ENCODE measurements at regions not wholly inside any gene's neighbourhood (a gene's known extent, or its start where the extent isn't known, plus 50 kb on each side); places are given as distances from the start of the nearest gene placed in this dataset.
"Not testable (repeated sequence)": the region's sequence is repeated elsewhere in the genome, so short reads cannot be mapped to it uniquely, and the experiment has no call there.

GRCh38 chr9:30089428-30089827 lies 2295.0 kb upstream of the ACO1 start:
- no peak for DNase-seq

- no peak for DNase-seq
These were observed 2280.6 kb upstream of the ACO1 start for GRCh38 chr9:30103647-30104394.

DNA sequence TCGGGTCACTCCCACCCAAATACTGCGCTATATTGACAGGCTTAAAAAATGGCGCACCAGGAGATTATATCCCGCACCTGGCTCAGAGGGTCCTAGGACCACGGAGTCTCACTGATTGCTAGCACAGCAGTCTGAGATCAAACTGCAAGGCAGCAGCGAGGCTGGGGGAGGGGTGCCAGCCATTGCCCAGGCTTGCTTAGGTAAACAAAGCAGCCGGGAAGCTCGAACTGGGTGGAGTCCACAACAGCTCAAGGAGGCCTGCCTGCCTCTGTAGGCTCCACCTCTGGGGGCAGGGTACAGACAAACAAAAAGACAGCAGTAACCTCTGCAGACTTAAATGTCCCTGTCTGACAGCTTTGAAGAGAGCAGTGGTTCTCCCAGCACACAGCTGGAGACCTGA lies 2277.3 kb upstream of the ACO1 start:
- DNase-seq: not testable (repeated sequence)

DNA sequence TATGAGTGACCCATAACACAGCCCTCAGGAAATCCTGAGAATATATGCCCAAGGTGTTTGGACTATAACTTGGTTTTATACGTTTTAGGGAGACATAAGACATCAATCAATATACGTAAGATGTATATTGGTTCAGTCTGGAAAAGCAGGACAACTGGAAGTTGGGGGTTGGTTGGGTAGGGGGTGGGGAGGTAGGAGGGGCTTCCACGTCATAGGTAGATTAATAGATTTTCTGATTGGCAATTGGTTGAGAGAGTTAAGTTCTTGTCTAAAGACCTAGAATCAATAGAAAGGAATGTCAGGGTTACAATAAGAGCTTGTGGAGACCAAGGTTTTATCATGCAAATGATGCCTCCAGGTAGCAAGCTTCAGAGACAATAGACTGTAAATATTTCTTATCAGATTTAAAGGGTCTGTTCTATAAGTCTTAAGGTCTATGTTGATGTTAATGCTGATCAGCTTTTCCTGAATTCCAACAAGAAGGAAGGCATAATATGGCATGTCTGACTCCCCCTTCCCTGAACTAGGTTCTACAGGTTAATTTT lies 2267.7 kb upstream of the ACO1 start:
- DNase-seq: no peak

GRCh38 chr9:30120666-30121065 lies 2263.8 kb upstream of the ACO1 start:
- no peak for DNase-seq

DNA sequence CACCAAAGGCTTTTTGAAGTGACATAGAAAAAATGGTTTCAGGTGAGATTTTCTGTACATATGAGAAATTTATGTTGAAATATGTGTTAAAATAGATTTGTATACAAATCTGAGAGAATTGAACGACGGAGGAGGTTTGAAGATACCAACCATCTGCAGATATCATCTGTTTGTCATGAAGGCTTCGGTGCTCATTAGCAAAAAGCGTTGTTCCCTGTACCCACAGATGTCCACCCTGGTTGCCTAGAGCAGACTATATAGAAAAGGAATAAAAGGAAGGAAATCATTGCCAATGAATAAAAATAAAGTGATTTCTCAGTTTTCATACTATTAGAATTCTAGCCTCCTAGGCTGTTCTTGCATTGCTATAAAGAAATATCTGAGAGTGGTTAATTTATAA lies 2262.8 kb upstream of the ACO1 start:
- no peak for DNase-seq

GRCh38 chr9:30125881-30126280 lies 2258.6 kb upstream of the ACO1 start:
- DNase-seq: no peak

GRCh38 chr9:30127371-30127770 lies 2257.1 kb upstream of the ACO1 start:
- no peak for DNase-seq

DNA sequence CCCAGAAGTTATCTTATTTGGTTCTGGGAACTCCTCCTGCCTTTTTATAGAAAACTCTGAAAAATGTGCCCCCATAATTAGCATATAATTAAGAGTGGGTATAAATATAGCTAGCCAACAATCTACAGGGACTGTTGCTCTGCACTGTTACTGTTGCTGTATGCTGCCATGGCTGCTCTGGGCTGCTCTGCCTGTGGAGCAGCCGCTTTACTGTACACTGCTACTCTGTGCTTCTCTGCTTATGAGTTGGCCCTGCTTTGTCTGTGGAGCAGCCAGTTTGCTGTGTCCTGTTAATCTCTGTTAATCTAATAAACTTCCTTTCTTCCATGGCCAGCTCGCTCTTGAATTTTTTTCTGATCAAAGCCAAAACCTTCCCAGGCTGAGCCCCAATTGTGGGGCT lies 2244.0 kb upstream of the ACO1 start:
- DNase-seq: peak; percentile 80

GRCh38 chr9:30160570-30160969 lies 2223.9 kb upstream of the ACO1 start:
- no peak for DNase-seq

GRCh38 chr9:30172206-30172605 lies 2212.2 kb upstream of the ACO1 start:
- DNase-seq: no peak

GRCh38 chr9:30178610-30179009 lies 2205.8 kb upstream of the ACO1 start:
- no peak for DNase-seq

DNA sequence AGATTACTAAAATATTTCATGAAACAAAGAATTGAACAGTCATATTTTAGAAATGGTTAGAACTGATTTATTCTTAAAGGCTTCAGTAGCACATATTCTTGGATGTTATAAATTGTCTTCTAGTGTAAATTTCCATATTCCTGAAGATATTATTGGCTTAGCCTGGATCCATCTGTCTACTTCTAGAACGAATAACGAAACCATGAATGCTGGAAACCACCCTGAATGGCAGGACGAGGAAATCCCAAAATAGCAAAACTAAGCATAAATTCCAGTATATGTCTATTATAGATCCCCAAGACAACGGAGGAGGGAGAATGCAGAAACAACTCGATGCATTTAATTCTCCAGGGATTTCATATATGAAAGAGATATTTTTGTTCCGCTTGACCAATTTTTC lies 2191.0 kb upstream of the ACO1 start:
- DNase-seq: no peak

DNA sequence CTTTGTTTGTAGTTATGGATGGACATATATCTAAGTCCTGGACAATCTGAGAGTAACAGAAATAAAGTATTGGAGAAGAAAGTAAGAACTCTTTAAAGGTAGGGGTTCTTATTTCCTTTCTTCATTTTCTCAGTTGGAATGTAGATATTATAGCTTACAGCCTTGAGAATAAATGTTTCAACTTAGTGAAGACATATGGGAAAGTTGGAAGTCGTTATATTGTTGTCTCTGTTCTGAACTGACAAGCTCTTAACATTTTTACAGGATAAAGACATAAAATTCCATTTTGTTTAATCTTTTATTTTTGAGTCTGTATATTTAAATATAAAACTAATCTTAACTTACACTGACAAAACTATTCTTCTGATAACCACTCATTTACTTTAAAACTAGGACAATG lies 2187.5 kb upstream of the ACO1 start:
- no peak for DNase-seq

DNA sequence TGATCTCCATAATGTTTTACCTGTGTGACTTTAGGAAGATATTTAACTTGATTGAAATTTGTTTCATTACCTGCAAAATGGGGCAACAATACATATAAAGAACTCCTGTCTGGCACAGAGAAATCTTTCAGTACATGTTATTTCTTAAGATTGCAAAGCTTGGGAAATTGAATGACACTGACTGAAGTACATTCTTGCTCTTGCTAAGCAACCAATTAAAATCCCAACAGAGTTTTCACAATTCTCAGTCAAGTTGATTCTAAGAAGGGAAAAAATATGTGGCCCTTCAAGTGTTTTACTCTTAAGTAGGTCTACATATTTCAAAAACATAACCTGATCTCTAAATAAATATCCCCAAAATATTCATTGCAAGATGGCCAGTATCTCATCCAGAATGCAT lies 2187.0 kb upstream of the ACO1 start:
- no peak for DNase-seq

DNA sequence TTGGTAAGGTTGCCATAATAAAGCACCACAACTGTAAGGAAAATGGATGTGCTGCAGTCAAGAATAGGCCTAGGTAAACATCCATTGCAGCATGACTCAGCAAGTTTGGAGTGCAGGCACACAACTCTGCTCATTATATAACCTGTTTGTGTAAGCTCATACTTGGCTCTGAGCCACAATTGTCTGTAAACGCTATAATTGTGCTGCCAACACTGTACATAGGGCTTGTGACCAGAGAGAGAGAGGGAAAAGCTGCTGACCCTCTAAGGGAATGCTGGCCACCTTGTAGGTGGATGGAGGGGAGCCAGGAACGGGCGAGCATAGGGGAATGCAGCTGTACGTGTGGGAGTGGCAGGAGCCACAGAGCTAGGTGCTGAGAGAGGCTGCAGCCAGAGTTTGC lies 2186.5 kb upstream of the ACO1 start:
- peak; percentile 20 for DNase-seq

DNA sequence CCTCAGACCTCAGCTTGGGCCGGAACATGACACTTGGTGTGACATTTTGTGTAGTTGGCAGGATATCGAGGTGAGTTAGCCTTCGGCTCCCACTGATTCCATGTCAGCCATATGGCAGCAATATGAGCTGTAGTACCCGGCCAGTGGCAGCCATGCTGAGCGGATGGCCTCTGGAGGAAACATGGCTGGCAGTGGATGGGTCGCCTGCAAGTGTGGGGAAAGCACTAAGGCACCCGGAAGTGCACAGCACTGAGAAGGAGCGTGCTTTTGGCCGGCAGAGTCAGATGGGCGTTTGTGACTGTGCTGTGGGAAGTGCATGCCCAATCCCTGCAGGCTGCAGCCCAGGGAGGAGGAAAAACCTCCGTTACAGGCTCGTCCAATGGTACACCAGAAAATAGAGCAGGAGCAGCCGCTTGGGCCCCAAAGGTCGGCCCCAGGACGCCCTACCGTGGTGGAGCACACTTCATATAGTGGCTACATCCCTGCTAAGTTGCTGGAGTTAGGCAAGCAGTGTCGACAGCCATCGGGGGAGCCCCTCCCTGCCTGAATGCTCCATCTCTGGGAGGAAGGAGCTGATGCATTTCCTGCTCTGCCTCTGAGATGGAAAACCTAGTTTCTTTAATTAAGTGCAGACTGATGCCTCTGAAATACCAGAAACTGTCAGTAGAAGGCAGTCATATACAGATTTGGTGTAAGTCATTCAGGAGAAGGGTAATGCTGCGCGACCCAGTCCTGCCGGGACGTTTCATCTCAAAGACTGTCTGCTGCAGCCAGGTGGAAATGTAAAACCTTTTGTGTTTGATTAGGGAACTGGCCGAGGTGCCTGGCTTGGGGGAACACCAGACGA lies 2185.8 kb upstream of the ACO1 start:
- DNase-seq: no peak

- no peak for DNase-seq
These were observed 2183.4 kb upstream of the ACO1 start for GRCh38 chr9:30201024-30201423.

DNA sequence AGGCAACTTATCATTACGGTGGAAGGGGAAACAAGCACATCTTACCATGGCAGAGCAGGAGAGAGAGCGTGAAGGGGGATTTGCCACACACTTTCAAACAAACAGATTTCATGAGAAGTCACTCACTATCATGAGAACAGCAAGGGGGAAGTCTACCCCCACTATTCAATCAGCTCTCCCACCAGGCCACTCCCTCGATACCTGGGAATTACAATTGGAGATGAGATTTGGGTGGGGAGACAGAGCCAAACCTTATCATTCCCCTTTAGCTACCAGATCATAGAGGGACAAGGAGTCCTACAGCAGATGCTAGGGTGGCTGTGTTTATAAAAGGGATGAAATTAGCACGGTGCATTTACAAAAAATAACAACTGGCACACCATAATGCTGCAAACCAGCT lies 2149.4 kb upstream of the ACO1 start:
- no peak for DNase-seq

- DNase-seq: no peak
These were observed 2148.9 kb upstream of the ACO1 start for GRCh38 chr9:30235564-30235963.

DNA sequence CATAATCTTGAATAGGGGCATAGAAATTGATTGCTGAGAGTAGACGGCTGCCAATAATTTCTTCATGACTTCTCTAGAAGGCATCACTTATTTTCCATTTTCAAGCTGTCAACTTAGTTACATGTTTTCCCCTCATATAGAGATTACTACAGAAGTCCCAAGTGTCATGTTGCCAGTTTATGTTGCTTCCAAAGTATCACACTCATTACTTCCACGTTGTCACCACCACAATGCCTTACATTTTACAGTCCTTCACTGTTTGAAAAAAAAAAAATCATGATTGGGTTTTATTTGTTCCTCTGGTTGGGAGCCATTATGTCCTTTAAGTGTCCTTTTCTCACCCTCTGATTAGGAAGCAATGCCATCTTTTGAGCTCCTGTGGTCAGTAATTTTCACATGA lies 2144.6 kb upstream of the ACO1 start:
- no peak for DNase-seq

DNA sequence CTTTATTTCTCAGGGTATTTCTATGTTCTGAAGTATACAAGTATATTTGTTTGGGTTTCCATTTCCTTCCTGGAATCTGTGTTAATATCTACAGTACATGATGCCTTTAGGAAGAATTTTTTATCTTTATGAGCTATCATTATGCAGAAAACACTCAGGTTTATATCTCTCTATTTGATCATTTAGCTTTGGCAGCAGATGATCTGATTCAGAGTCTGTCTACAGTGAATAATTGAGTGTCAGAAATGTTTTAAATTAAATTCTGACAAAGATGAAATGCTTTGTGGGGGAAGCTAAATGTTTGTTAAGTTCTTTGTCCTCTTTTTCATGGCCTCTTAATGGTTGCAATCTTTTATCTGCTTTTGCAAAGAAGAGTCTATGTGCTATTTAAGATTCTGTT lies 2141.0 kb upstream of the ACO1 start:
- DNase-seq: no peak

- DNase-seq: no peak
These were observed 2139.6 kb upstream of the ACO1 start for GRCh38 chr9:30244877-30245276.

GRCh38 chr9:30250872-30251271 lies 2133.6 kb upstream of the ACO1 start:
- DNase-seq: no peak

Measured in NCI-H82 (cell line).